ENCODE measurements at regions not wholly inside any gene's neighbourhood (a gene's known extent, or its start where the extent isn't known, plus 50 kb on each side); places are given as distances from the start of the nearest gene placed in this dataset.

DNA sequence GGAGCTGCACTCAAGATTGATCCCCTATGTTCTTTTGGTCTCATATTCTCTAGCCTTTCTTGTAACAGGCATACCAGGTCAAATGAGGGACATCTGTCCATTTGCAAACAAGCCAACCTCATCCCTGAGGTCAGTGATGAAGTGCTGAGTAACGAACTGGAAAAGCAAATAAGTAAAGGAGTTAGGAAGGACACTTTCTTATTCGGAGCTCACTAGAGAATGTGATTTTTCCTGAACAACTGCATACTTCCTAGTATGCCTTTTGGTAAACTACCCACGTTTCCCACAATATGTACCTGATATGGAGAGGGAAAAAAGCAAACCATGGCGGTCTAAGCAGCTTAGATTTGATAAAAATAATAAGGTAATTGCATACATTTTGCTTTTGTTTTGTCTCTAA lies 91.0 kb upstream of the MYCBP2 start (continued):
- TF ChIP-seq, protein P1, sequence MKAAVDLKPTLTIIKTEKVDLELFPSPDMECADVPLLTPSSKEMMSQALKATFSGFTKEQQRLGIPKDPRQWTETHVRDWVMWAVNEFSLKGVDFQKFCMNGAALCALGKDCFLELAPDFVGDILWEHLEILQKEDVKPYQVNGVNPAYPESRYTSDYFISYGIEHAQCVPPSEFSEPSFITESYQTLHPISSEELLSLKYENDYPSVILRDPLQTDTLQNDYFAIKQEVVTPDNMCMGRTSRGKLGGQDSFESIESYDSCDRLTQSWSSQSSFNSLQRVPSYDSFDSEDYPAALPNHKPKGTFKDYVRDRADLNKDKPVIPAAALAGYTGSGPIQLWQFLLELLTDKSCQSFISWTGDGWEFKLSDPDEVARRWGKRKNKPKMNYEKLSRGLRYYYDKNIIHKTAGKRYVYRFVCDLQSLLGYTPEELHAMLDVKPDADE (IDR thresholded peaks at IDR 0.05) = no peak
- TF ChIP-seq, protein P2, sequence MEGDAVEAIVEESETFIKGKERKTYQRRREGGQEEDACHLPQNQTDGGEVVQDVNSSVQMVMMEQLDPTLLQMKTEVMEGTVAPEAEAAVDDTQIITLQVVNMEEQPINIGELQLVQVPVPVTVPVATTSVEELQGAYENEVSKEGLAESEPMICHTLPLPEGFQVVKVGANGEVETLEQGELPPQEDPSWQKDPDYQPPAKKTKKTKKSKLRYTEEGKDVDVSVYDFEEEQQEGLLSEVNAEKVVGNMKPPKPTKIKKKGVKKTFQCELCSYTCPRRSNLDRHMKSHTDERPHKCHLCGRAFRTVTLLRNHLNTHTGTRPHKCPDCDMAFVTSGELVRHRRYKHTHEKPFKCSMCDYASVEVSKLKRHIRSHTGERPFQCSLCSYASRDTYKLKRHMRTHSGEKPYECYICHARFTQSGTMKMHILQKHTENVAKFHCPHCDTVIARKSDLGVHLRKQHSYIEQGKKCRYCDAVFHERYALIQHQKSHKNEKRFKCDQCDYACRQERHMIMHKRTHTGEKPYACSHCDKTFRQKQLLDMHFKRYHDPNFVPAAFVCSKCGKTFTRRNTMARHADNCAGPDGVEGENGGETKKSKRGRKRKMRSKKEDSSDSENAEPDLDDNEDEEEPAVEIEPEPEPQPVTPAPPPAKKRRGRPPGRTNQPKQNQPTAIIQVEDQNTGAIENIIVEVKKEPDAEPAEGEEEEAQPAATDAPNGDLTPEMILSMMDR (conservative IDR thresholded peaks at IDR 0.05; ENCODE audit: low read depth in 2 of 2) = no peak
- no peak for TF ChIP-seq JUNB (IDR thresholded peaks at IDR 0.05; ENCODE audit: unreplicated experiment)
- no peak for TF ChIP-seq ZNF114 (CRISPR knock-in tag; IDR thresholded peaks at IDR 0.05)

DNA sequence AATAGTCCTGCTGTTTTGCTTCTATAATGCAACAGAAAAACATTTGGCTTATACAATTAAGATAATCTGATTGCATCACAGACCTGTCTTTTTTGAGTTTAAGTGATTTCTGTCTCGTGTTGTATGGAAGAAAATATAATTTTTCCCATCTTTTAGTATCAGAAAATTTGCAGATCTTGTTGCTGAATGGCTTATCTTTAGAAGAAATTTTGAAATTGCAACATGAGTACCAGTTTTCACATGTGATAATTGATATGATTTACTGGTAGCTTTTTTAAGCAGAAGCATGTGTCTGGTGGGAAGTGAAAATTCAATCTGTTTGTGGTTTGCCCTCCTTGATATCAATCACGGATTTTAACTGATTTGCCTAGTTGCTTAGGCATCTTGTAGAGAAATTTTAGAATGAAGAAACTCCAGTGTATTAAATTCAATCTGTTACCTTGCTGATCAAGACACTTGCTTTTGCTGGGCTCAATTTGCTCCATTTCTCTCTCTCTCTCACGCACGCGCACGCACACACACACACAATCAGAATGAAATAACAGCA lies 89.8 kb upstream of the MYCBP2 start:
- no peak overlapping the region for H3K27ac Mint-ChIP-seq
- H3K9me2 ChIP-seq (ENCODE audit: insufficient read depth) = peaks cover 3% of the 10 kb centered on the region; the same call in 1 of the 2 replicates
- TF ChIP-seq, protein P1 (IDR thresholded peaks at IDR 0.05) = no peak
- TF ChIP-seq, protein P3, sequence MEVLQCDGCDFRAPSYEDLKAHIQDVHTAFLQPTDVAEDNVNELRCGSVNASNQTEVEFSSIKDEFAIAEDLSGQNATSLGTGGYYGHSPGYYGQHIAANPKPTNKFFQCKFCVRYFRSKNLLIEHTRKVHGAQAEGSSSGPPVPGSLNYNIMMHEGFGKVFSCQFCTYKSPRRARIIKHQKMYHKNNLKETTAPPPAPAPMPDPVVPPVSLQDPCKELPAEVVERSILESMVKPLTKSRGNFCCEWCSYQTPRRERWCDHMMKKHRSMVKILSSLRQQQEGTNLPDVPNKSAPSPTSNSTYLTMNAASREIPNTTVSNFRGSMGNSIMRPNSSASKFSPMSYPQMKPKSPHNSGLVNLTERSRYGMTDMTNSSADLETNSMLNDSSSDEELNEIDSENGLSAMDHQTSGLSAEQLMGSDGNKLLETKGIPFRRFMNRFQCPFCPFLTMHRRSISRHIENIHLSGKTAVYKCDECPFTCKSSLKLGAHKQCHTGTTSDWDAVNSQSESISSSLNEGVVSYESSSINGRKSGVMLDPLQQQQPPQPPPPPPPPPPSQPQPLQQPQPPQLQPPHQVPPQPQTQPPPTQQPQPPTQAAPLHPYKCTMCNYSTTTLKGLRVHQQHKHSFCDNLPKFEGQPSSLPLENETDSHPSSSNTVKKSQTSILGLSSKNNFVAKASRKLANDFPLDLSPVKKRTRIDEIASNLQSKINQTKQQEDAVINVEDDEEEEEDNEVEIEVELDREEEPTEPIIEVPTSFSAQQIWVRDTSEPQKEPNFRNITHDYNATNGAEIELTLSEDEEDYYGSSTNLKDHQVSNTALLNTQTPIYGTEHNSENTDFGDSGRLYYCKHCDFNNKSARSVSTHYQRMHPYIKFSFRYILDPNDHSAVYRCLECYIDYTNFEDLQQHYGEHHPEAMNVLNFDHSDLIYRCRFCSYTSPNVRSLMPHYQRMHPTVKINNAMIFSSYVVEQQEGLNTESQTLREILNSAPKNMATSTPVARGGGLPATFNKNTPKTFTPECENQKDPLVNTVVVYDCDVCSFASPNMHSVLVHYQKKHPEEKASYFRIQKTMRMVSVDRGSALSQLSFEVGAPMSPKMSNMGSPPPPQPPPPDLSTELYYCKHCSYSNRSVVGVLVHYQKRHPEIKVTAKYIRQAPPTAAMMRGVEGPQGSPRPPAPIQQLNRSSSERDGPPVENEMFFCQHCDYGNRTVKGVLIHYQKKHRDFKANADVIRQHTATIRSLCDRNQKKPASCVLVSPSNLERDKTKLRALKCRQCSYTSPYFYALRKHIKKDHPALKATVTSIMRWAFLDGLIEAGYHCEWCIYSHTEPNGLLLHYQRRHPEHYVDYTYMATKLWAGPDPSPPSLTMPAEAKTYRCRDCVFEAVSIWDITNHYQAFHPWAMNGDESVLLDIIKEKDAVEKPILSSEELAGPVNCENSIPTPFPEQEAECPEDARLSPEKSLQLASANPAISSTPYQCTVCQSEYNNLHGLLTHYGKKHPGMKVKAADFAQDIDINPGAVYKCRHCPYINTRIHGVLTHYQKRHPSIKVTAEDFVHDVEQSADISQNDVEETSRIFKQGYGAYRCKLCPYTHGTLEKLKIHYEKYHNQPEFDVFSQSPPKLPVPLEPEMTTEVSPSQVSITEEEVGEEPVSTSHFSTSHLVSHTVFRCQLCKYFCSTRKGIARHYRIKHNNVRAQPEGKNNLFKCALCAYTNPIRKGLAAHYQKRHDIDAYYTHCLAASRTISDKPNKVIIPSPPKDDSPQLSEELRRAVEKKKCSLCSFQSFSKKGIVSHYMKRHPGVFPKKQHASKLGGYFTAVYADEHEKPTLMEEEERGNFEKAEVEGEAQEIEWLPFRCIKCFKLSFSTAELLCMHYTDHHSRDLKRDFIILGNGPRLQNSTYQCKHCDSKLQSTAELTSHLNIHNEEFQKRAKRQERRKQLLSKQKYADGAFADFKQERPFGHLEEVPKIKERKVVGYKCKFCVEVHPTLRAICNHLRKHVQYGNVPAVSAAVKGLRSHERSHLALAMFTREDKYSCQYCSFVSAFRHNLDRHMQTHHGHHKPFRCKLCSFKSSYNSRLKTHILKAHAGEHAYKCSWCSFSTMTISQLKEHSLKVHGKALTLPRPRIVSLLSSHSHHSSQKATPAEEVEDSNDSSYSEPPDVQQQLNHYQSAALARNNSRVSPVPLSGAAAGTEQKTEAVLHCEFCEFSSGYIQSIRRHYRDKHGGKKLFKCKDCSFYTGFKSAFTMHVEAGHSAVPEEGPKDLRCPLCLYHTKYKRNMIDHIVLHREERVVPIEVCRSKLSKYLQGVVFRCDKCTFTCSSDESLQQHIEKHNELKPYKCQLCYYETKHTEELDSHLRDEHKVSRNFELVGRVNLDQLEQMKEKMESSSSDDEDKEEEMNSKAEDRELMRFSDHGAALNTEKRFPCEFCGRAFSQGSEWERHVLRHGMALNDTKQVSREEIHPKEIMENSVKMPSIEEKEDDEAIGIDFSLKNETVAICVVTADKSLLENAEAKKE (CRISPR knock-in tag; IDR thresholded peaks at IDR 0.05) = no peak
- TF ChIP-seq ZNF331 (CRISPR knock-in tag; IDR thresholded peaks at IDR 0.05; ENCODE audit: low read depth) = no peak
- TF ChIP-seq STAT1 (IDR thresholded peaks at IDR 0.05; ENCODE audit: unreplicated experiment) = no peak
- no peak for TF ChIP-seq EZH2phosphoT487 (IDR thresholded peaks at IDR 0.05; ENCODE audit: unreplicated experiment)
- TF ChIP-seq, protein P4, sequence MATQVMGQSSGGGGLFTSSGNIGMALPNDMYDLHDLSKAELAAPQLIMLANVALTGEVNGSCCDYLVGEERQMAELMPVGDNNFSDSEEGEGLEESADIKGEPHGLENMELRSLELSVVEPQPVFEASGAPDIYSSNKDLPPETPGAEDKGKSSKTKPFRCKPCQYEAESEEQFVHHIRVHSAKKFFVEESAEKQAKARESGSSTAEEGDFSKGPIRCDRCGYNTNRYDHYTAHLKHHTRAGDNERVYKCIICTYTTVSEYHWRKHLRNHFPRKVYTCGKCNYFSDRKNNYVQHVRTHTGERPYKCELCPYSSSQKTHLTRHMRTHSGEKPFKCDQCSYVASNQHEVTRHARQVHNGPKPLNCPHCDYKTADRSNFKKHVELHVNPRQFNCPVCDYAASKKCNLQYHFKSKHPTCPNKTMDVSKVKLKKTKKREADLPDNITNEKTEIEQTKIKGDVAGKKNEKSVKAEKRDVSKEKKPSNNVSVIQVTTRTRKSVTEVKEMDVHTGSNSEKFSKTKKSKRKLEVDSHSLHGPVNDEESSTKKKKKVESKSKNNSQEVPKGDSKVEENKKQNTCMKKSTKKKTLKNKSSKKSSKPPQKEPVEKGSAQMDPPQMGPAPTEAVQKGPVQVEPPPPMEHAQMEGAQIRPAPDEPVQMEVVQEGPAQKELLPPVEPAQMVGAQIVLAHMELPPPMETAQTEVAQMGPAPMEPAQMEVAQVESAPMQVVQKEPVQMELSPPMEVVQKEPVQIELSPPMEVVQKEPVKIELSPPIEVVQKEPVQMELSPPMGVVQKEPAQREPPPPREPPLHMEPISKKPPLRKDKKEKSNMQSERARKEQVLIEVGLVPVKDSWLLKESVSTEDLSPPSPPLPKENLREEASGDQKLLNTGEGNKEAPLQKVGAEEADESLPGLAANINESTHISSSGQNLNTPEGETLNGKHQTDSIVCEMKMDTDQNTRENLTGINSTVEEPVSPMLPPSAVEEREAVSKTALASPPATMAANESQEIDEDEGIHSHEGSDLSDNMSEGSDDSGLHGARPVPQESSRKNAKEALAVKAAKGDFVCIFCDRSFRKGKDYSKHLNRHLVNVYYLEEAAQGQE (IDR thresholded peaks at IDR 0.05; ENCODE audit: unreplicated experiment) = no peak
- no peak for TF ChIP-seq POLR2AphosphoS5 (IDR thresholded peaks at IDR 0.05; ENCODE audit: low read depth)
- TF ChIP-seq JUNB (IDR thresholded peaks at IDR 0.05; ENCODE audit: unreplicated experiment) = no peak
- no peak for TF ChIP-seq EZH2 (IDR thresholded peaks at IDR 0.05; ENCODE audit: low read depth, unreplicated experiment)

More for the DNA sequence above, 89.8 kb upstream of the MYCBP2 start:
- Histone ChIP-seq H3K79me2 (replicated peaks; ENCODE audit: insufficient read depth) (no peaks in the 10 kb centered on the region), H3K4me2 (no peak overlapping the region), H4K20me1 (replicated peaks; ENCODE audit: insufficient read depth) (no peaks in the 10 kb centered on the region), H3K4me3 (no peak overlapping the region), H3F3A (replicated peaks; ENCODE audit: low read depth) (no peaks in the 10 kb centered on the region), H3K36me3 (ENCODE audit: insufficient read depth) (no peaks in the 10 kb centered on the region), H2AFZ (no peak overlapping the region), H3K4me1 (ENCODE audit: insufficient read depth) (peaks cover 8% of the 10 kb centered on the region), H3K27ac (ENCODE audit: low read depth) (no peak overlapping the region), H3K27me3 (ENCODE audit: insufficient read depth) (no peaks in the 10 kb centered on the region)
- Mint-ChIP-seq H3K4me3 (no peak overlapping the region), H3K27me3 (ENCODE audit: insufficient read depth, low read depth, poor library complexity) (peaks cover 3% of the 10 kb centered on the region), H3K9me3 (no peaks in the 10 kb centered on the region; the same call in 2 of the 3 replicates), H3K36me3 (ENCODE audit: low read depth) (no peaks in the 10 kb centered on the region), H3K4me1 (peaks cover 9% of the 10 kb centered on the region; the same call in 2 of the 3 replicates)
- DNase-seq (ENCODE audit: low spot score) (no peak), ATAC-seq (no peak)
